ENCODE measurements at regions not wholly inside any gene's neighbourhood (a gene's known extent, or its start where the extent isn't known, plus 50 kb on each side); places are given as distances from the start of the nearest gene placed in this dataset.

DNA sequence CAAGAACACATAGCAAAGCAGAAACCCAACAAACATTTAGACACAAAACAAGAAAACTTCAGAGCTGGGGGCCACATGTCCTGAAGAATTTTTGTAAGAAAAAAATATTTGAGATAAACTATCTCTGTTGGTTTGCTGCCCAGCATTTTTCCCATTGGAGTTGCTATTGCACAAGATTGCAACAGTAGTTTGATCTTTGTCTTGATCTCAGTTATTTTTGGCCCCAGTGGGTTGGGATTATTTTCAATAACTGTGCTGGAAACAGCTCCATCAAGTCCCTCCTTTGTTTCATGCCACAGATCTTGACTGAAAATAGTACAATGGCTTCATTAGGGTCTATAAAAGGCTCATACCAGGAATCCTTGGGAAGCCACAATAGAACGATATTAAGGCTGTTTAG lies 103.8 kb upstream of the RAI2 start:
- TF ChIP-seq EZH2 (IDR thresholded peaks at IDR 0.05; ENCODE audit: borderline replicate concordance, low read length) (no peak), CTCF (conservative IDR thresholded peaks at IDR 0.05 in 1 of 2, IDR thresholded peaks at IDR 0.05 in 1 of 2; ENCODE audit: extremely low read depth in 1 of 2, insufficient read depth in 1 of 2, low read depth in 1 of 2, low read length in 2 of 2) (no peak)
